ENCODE measurements at regions not wholly inside any gene's neighbourhood (a gene's known extent, or its start where the extent isn't known, plus 50 kb on each side); places are given as distances from the start of the nearest gene placed in this dataset.

- H3K9me3 ChIP-seq = no peaks in the 10 kb centered on the region
- DNase-seq (ENCODE audit: low spot score in 2 of 2) = no peak
- no peak overlapping the region for H3K4me3 ChIP-seq
- H3K36me3 ChIP-seq = no peaks in the 10 kb centered on the region
- TF ChIP-seq POLR2A (IDR thresholded peaks at IDR 0.05) = no peak
- TF ChIP-seq, protein P1, sequence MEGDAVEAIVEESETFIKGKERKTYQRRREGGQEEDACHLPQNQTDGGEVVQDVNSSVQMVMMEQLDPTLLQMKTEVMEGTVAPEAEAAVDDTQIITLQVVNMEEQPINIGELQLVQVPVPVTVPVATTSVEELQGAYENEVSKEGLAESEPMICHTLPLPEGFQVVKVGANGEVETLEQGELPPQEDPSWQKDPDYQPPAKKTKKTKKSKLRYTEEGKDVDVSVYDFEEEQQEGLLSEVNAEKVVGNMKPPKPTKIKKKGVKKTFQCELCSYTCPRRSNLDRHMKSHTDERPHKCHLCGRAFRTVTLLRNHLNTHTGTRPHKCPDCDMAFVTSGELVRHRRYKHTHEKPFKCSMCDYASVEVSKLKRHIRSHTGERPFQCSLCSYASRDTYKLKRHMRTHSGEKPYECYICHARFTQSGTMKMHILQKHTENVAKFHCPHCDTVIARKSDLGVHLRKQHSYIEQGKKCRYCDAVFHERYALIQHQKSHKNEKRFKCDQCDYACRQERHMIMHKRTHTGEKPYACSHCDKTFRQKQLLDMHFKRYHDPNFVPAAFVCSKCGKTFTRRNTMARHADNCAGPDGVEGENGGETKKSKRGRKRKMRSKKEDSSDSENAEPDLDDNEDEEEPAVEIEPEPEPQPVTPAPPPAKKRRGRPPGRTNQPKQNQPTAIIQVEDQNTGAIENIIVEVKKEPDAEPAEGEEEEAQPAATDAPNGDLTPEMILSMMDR (IDR thresholded peaks at IDR 0.05) = no peak
- TF ChIP-seq EP300 (IDR thresholded peaks at IDR 0.05) = no peak
- no peak for TF ChIP-seq POLR2AphosphoS5 (IDR thresholded peaks at IDR 0.05)
- no peaks in the 10 kb centered on the region for H3K27me3 ChIP-seq
- 70% methylated on average over 1 of the region's 1 CpG for WGBS
- H3K27ac ChIP-seq = no peak overlapping the region
- no peaks in the 10 kb centered on the region for H3K4me1 ChIP-seq
Observed at GRCh38 chr4:159035570-159035969, 67.3 kb upstream of the RAPGEF2 start.

GRCh38 chr4:159038536-159038935, 64.3 kb upstream of the RAPGEF2 start:
- TF ChIP-seq EP300 (IDR thresholded peaks at IDR 0.05) = no peak
- TF ChIP-seq POLR2AphosphoS5 (IDR thresholded peaks at IDR 0.05) = no peak
- TF ChIP-seq, protein P1 (IDR thresholded peaks at IDR 0.05) = no peak
- no peak for TF ChIP-seq POLR2A (IDR thresholded peaks at IDR 0.05)
- H3K9me3 ChIP-seq = no peaks in the 10 kb centered on the region
- DNase-seq (ENCODE audit: low spot score in 2 of 2) = no peak
- H3K4me3 ChIP-seq = no peak overlapping the region
- no peak overlapping the region for H3K27ac ChIP-seq
- no peaks in the 10 kb centered on the region for H3K4me1 ChIP-seq
- H3K36me3 ChIP-seq = no peaks in the 10 kb centered on the region
- no peaks in the 10 kb centered on the region for H3K27me3 ChIP-seq
- WGBS = 93% methylated on average over 3 of the region's 3 CpGs

GRCh38 chr4:159041054-159042034, 61.5 kb upstream of the RAPGEF2 start:
- Histone ChIP-seq H3K4me3 (no peak overlapping the region), H3K36me3 (no peaks in the 10 kb centered on the region), H3K4me1 (no peaks in the 10 kb centered on the region), H3K27ac (no peak overlapping the region), H3K27me3 (no peaks in the 10 kb centered on the region), H3K9me3 (no peaks in the 10 kb centered on the region)
- TF ChIP-seq, protein P1 (IDR thresholded peaks at IDR 0.05) = no peak
- TF ChIP-seq EP300 (IDR thresholded peaks at IDR 0.05) = no peak
- no peak for TF ChIP-seq POLR2AphosphoS5 (IDR thresholded peaks at IDR 0.05)
- no peak for TF ChIP-seq POLR2A (IDR thresholded peaks at IDR 0.05)
- no peak for DNase-seq (ENCODE audit: low spot score in 2 of 2)
- WGBS = 89% methylated on average over 6 of the region's 6 CpGs

GRCh38 chr4:159042097-159042605, 60.7 kb upstream of the RAPGEF2 start:
- 46% methylated on average over 5 of the region's 5 CpGs for WGBS
- no peak for TF ChIP-seq POLR2A (IDR thresholded peaks at IDR 0.05)
- TF ChIP-seq EP300 (IDR thresholded peaks at IDR 0.05) = no peak
- TF ChIP-seq, protein P1 (IDR thresholded peaks at IDR 0.05) = no peak
- no peak for TF ChIP-seq POLR2AphosphoS5 (IDR thresholded peaks at IDR 0.05)

DNA sequence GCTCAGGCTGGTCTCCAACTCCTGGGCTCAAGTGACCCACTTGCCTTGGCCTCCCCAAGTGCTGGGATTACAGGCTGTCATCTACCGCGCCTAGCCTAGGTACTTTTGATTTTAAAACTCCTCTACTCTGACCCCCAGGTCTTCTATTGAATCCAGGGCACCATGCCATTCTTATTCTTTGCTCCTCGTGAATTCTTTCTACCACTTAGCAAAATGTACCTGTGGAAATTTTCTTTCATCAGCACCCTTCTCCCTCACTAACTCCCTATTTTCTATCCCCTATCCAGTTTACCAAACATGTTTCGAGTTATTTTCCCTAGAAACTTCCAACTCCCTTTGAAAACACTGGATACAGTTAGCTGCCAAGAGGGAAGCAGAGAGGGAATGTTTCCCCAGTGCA, 60.0 kb upstream of the RAPGEF2 start:
- no peak overlapping the region for H3K27ac ChIP-seq
- H3K9me3 ChIP-seq = no peaks in the 10 kb centered on the region
- TF ChIP-seq EP300 (IDR thresholded peaks at IDR 0.05) = no peak
- no peak for TF ChIP-seq POLR2AphosphoS5 (IDR thresholded peaks at IDR 0.05)
- no peak for TF ChIP-seq POLR2A (IDR thresholded peaks at IDR 0.05)
- TF ChIP-seq, protein P1 (IDR thresholded peaks at IDR 0.05) = no peak
- no peaks in the 10 kb centered on the region for H3K36me3 ChIP-seq
- no peaks in the 10 kb centered on the region for H3K27me3 ChIP-seq
- H3K4me3 ChIP-seq = no peak overlapping the region
- H3K4me1 ChIP-seq = peaks cover 3% of the 10 kb centered on the region
- no peak for DNase-seq (ENCODE audit: low spot score in 2 of 2)
- WGBS = 89% methylated on average over 4 of the region's 4 CpGs

More at GRCh38 chr4:159042097-159042605, 60.7 kb upstream of the RAPGEF2 start:
- H3K4me1 ChIP-seq = no peaks in the 10 kb centered on the region
- H3K4me3 ChIP-seq = no peak overlapping the region
- DNase-seq (ENCODE audit: low spot score in 2 of 2) = no peak
- no peaks in the 10 kb centered on the region for H3K36me3 ChIP-seq
- no peak overlapping the region for H3K27ac ChIP-seq
- H3K27me3 ChIP-seq = no peaks in the 10 kb centered on the region
- H3K9me3 ChIP-seq = no peaks in the 10 kb centered on the region
